ENCODE measurements at regions not wholly inside any gene's neighbourhood (a gene's known extent, or its start where the extent isn't known, plus 50 kb on each side); places are given as distances from the start of the nearest gene placed in this dataset.
A peak's percentile ranks its signal among the peaks of the same experiment; 100 is the strongest.

DNA sequence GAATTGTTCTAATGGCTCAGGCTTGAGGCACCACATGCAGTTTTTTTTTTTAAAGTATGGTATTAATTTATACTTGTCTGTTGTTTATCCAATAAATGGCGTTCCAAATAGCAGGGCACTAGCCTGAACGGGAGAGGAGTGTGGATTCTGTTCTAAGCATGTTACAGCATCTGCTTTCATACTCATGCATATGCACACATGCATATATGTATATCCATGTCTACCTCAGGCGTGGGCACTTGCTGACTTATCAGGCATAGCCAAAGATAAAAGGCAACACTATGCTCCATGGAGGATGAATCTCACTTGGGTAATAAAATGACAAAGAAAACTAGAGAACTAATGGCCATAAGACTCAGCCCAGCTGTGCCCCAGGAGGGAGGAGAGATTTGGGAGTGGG, 393.8 kb downstream of the GADD45G start:
- ATAC-seq = no peak
- DNase-seq = no peak
- intact Hi-C loops (cut with DNase I, micrococcal nuclease) = no loop called here
- H3K4me1 ChIP-seq (ENCODE audit: low read depth) = peaks cover 34% of the 10 kb centered on the region
- H3K36me3 ChIP-seq (ENCODE audit: low read depth) = no peaks in the 10 kb centered on the region
- H3K4me3 ChIP-seq = no peak overlapping the region
- H3K9me3 ChIP-seq = no peaks in the 10 kb centered on the region
- TF ChIP-seq, protein P1, sequence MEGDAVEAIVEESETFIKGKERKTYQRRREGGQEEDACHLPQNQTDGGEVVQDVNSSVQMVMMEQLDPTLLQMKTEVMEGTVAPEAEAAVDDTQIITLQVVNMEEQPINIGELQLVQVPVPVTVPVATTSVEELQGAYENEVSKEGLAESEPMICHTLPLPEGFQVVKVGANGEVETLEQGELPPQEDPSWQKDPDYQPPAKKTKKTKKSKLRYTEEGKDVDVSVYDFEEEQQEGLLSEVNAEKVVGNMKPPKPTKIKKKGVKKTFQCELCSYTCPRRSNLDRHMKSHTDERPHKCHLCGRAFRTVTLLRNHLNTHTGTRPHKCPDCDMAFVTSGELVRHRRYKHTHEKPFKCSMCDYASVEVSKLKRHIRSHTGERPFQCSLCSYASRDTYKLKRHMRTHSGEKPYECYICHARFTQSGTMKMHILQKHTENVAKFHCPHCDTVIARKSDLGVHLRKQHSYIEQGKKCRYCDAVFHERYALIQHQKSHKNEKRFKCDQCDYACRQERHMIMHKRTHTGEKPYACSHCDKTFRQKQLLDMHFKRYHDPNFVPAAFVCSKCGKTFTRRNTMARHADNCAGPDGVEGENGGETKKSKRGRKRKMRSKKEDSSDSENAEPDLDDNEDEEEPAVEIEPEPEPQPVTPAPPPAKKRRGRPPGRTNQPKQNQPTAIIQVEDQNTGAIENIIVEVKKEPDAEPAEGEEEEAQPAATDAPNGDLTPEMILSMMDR (IDR thresholded peaks at IDR 0.05) = no peak

DNA sequence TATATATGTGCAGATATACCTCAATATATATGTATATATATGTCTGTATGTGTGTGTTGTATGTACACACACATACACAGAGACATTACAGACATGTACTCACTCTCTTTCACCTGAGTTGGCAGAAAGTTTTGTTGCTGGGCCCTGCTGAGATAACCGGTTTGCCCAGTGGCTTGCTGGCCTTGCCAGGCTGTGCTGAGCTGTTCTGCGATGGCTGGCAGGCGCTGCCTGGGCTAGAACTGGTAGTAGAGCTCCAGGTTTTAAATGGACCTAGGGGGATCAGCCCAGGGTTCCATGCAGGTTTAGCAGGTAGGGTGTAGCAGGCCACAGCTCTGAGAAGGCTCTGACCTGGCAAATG, 394.3 kb downstream of the GADD45G start:
- ATAC-seq (peak; percentile 69), DNase-seq (peak; percentile 78 to 81 (median 79))
- TF ChIP-seq, protein P1 (IDR thresholded peaks at IDR 0.05) = no peak
- Histone ChIP-seq H3K4me1 (ENCODE audit: low read depth) (peaks cover 29% of the 10 kb centered on the region), H3K9me3 (no peaks in the 10 kb centered on the region), H3K4me3 (no peak overlapping the region), H3K36me3 (ENCODE audit: low read depth) (no peaks in the 10 kb centered on the region)
- intact Hi-C loops (cut with DNase I, micrococcal nuclease) = no loop called here

DNA sequence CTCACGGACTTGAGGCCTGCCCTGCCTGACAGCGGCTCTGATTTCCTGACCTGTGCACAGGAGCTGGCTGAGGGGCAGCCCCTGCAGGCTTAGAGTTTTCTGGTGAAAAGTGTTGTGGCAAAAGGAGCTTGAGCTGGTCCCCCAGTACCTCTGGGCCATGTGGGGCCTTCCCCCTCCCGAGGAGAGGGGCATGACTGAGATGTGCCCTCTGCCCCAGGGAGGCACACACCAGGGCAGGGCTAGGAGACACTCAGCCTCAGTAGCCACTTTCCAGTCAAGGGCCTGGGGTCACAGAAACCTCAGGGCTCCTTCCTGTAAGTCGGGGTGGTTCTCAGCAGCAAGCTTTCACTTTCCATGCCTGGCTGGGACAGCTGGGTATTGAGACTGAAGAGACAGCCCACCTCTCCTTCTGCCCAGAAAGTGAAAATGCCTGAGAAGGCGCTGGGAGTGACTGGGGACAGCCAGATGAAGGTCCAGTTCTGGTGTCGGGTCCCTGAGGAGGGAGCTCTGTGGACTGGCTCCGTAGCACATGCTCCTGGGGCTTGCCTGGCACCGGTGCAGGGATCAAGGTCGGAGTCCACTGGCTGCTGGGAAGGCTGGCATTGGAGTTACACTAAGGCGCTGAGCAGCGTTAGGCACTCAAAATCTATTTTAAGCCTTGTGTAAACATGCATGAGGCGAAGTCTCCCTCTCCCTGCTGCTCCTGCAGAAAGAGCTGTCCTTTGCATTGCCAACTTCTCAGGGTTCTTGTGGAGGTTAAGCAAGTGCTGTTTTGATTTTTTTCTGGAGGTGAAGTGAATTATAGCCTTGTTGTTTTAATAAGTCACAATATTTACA, 394.9 kb downstream of the GADD45G start:
- Histone ChIP-seq H3K9me3 (no peaks in the 10 kb centered on the region), H3K36me3 (ENCODE audit: low read depth) (no peaks in the 10 kb centered on the region), H3K4me3 (no peak overlapping the region), H3K4me1 (ENCODE audit: low read depth) (peaks cover 23% of the 10 kb centered on the region)
- ATAC-seq (peak; percentile 91), DNase-seq (peak; percentile 88)
- intact Hi-C loops (cut with DNase I, micrococcal nuclease) = loop anchor here in 1 of 2 donors (10.0 kb wide), 1 partner anchor 395 kb away; the partner anchor contains the start of gene GADD45G
- TF ChIP-seq, protein P1 (IDR thresholded peaks at IDR 0.05) = no peak

DNA sequence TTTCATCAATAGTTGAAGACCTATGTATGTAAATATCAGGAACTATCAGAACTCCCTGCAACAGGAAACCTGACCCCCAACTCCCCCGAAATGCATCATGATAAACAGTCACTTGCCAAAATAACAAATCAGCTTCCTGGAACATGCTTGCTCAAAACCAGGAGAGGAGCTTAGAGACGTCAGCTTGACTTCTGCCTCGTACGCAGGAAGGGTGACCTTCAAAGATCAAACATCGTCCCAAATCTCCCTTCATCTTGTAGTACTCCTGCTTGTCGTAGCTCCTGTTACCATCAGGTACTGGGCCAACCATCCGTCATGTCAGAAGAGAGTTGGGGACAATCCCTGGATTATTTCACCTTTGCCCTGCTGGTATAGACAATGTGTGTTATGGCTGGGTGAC, 396.1 kb downstream of the GADD45G start:
- peaks cover 23% of the 10 kb centered on the region for H3K4me1 ChIP-seq (ENCODE audit: low read depth)
- ATAC-seq = no peak
- H3K4me3 ChIP-seq = no peak overlapping the region
- no peak for DNase-seq
- H3K36me3 ChIP-seq (ENCODE audit: low read depth) = no peaks in the 10 kb centered on the region
- intact Hi-C loops (cut with DNase I, micrococcal nuclease) = loop anchor here in 1 of 2 donors (10.0 kb wide), 1 partner anchor 396 kb away; the partner anchor contains the start of gene GADD45G
- H3K9me3 ChIP-seq = no peaks in the 10 kb centered on the region
- TF ChIP-seq, protein P1 (IDR thresholded peaks at IDR 0.05) = no peak

DNA sequence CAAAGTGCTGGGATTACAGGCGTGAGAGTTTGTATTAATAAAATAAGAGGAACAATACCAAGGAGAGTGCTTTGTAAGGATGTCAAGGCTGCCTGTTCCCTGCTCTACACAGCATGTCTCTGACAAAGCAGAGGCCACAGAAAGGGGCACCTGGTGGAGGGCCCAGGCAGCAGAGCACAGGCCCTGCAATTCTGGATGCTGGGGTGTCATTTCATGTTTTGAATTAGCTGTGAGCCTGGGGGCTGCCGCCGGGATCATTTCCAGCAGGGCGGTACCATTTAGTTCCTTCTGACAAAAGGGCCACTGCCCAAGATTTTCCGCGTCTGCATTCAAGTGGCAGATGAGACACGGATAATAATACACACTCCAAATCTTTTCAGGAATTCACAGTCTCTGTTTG, 396.9 kb downstream of the GADD45G start:
- no peak for ATAC-seq
- intact Hi-C loops (cut with DNase I, micrococcal nuclease) = loop anchor here in 1 of 2 donors (10.0 kb wide), 1 partner anchor 397 kb away; the partner anchor contains the start of gene GADD45G
- no peaks in the 10 kb centered on the region for H3K36me3 ChIP-seq (ENCODE audit: low read depth)

More for the DNA sequence above, 396.9 kb downstream of the GADD45G start:
- Histone ChIP-seq H3K9me3 (no peaks in the 10 kb centered on the region), H3K4me1 (ENCODE audit: low read depth) (peaks cover 23% of the 10 kb centered on the region), H3K4me3 (no peak overlapping the region)
- DNase-seq = no peak
- TF ChIP-seq, protein P1 (IDR thresholded peaks at IDR 0.05) = no peak
